Cerebellar cortex (tissue), 1 donor: ENCODE measurements at regions not wholly inside any gene's neighbourhood (a gene's known extent, or its start where the extent isn't known, plus 50 kb on each side); places are given as distances from the start of the nearest gene placed in this dataset.
"Not testable (repeated sequence)": the region's sequence is repeated elsewhere in the genome, so short reads cannot be mapped to it uniquely, and the experiment has no call there.

Experiments
- DNase-seq: peaks from one replicate; pipeline ENCODE4 v3.0.0-alpha.2; 2015; ENCODE audit warnings: low spot score

DNA sequence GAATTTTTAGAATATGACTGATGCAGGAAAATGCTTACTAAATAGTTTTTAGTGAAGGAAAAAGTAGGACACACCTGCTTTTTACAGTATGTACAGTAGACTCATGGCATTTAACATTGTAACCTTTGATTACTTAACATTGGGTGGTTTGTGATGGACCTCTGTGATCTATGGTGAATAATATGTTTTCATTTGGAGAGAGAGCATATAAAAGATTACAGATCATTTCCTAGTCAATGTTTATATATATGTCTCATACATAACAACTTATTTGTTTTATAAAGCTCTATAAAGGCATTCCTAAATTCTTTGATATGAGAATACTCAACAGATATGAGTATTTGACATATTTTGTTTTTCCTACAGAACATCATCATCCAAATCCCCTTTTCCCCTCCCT is 129.3 kb upstream of the PDE7B start:
- DNase-seq = no peak

GRCh38 chr6:135722679-135723078 is 128.8 kb upstream of the PDE7B start:
- DNase-seq = no peak

DNA sequence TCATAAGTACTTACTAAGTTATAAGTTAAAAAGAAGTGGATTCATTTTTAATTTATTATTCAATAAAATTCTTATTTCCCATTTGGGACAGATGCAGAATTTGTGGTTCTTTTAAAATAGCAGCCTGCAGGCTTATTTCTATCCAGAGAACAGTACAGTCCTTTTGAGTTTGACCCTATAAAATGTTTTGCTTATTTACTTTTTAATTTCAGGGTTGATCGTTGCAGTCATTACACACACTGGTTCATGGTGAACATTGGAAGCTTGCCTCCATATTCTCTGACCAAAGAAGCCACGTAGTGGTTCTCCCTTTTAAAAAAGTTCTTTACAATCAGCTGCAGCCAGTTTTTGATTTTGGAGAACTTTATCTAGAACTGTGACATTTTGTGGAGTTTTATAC is 122.9 kb upstream of the PDE7B start:
- DNase-seq = no peak

- DNase-seq = no peak
These were observed 120.4 kb upstream of the PDE7B start for GRCh38 chr6:135731116-135731515.

DNA sequence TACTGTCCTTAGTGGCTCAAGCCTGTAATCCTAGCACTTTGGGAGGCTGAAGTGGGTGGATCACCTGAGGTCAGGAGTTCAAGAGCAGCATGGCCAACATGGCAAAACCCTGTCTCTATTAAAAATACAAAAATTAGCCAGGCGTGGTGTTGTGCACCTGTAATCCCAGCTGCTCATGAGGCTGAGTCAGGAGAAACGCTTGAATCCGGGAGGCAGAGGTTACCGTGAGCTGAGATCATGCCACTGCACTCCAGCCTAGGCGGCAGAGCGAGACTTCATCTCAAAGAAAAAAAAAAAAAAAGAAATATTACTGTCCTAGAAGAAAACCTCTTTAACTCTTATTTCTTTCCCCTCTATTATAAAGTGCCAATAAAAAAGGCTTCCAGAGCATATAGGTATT is 115.2 kb upstream of the PDE7B start:
- DNase-seq = not testable (repeated sequence)

DNA sequence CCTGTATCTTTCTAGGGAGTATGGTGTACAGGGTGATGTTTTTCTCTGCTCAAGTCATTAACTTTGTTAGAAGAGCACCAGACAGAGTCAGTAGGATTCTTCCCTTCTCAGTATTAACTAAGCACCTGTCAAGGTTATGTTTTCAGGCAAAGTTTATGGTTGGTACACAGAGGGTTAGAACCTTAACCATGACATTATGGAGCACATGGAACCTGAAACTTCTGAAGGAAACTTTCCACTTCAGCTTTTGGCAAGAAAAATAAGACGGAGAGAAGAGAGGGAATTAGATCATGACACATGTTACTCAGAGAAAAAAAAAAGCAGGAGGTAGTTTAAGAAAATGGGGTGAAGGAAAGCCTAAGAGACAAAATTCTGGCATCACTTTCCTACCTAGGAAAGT is 112.9 kb upstream of the PDE7B start:
- no peak for DNase-seq

DNA sequence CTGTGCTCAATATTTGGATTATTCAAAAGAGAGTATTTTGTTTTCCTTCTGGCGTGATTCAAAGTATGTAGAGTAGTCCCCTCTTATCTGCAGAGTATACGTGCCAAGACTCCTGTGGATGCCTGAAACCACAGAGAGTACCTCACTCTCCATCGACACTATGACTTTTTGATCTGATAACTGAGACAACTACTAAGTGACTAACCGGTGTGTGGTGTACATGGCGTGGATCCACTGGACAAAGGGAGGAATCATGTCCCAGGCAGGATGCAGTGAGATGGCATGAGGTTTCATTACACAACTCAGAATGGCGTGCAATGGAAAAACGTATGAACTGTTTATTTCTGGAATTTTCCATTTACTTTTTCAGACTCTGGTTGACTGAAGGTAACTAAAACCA is 112.2 kb upstream of the PDE7B start:
- no peak for DNase-seq

- no peak for DNase-seq
These were observed 110.9 kb upstream of the PDE7B start for GRCh38 chr6:135740580-135740979.

- no peak for DNase-seq
These were observed 108.0 kb upstream of the PDE7B start for GRCh38 chr6:135743476-135743875.

GRCh38 chr6:135748189-135748588 is 103.3 kb upstream of the PDE7B start:
- no peak for DNase-seq

DNA sequence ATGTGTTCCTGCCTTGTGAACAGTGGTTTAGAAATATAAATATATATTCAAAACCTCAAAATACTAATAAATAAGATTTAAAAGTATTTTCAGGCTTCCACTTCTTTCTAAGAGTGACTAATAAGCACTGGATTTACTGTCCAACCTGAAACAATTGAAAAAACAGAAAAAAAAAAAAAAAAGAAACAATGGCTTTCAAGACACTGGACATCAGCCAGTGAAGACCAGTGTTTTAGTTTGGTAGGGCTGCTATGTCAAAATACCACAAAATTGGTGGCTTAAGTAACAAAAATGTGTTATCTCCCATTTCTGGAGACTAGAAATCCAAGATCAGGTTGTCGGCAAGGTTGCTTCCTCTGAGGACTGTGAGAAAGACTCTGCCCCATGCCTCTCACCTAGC is 101.4 kb upstream of the PDE7B start:
- no peak for DNase-seq

DNA sequence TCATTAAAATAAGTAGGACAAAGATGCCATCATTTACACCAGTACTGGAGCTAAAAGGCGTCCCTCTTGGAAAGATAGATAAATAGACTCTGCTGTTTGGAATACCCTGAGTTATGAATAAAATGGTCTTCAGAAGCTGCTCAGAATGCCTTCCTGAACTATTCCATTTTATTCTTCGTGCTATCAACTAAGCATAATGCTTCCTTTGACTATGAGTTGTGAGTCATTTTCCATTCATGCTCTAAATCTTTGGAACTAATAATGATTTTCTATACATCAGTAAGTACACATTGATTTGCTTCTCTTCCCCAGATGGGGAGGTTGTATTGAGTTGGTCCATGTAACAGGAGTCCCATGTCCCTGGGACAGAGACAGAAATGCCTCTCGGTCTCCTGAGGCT is 98.3 kb upstream of the PDE7B start:
- DNase-seq = no peak

GRCh38 chr6:135759831-135760230 is 91.7 kb upstream of the PDE7B start:
- no peak for DNase-seq

- no peak for DNase-seq
These were observed 77.5 kb upstream of the PDE7B start for GRCh38 chr6:135774006-135774405.

- no peak for DNase-seq
These were observed 72.3 kb upstream of the PDE7B start for GRCh38 chr6:135779213-135779612.

DNA sequence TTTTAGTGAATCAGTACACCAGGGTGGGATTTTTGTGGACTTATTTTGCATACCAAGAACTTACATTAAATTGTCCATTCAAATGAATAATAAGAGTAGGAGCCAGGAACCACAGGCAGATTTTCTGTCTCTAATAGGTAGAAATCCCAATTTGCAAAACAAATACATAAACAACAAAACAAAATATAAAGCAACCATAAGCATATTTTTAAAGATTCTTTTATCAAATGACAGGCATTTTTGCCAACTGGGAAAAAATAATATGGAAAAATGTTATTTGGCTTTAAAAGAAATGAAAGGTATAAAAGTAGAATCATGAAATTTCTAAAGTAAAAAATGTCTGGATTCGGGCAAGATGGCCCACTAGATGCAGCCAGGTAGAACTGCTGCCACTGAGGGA is 71.2 kb upstream of the PDE7B start:
- no peak for DNase-seq

DNA sequence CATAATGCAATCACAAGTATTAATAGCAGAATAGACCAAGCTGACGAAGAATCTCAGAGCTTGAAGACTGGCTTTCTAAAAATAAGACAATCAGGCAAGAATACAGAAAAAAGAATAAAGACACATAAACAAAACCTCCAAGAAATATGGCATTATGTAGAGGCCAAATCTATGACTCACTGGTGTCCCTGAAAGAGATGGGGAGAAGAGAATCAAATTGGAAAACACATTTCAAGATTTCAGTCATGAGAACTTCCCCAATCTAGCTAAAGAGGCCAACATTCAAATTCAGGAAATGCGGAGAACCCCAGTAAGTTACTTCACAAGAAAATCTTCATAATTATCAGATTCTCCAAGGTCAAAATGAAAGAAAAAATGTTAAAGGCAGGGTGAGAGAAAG is 69.0 kb upstream of the PDE7B start:
- DNase-seq = no peak

- no peak for DNase-seq
These were observed 67.0 kb upstream of the PDE7B start for GRCh38 chr6:135784507-135784906.

GRCh38 chr6:135789375-135790050 is 62.0 kb upstream of the PDE7B start:
- DNase-seq = no peak

DNA sequence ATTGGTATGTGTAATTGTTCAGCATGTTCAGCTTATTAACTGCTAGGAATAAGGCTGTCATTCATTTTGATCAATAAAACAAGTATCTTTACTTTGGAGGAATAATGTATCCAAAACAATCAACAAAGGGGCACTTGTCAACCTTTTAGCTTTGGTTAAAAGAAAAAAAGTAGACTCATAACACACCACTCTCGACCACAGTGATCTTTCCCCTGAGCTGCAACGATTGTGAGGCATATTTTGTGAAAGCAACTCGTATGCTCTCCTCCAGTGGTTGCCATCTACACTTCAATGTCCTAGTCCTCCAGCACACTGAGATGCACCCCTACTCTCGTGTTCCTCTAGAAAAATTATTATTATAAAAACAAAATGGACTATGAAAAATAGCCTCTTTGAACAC is 60.1 kb upstream of the PDE7B start:
- no peak for DNase-seq

- DNase-seq = no peak
These were observed 54.7 kb upstream of the PDE7B start for GRCh38 chr6:135796643-135797305.

DNA sequence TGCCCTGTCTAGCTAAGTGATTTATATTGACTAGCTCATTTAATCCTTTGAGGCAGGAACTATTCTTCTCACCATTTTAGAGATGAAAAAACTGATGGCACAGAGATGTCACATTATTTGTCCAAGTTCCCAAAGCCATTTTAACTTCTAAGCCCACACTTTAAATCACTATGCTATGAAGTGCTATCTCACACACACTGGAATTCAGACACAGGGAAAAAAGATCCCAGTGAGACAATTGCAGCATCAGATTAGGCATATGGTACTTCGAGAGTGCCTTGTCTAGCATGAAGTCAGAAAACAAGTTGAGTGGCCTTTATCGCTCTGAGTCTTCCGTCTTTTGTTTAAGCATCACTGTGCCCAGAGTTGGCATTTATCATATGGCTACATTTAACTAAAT is 54.1 kb upstream of the PDE7B start:
- no peak for DNase-seq

- DNase-seq = no peak
These were observed 52.6 kb upstream of the PDE7B start for GRCh38 chr6:135798751-135799515.
